ENCODE measurements at regions not wholly inside any gene's neighbourhood (a gene's known extent, or its start where the extent isn't known, plus 50 kb on each side); places are given as distances from the start of the nearest gene placed in this dataset.

GRCh38 chr10:131427901-131428300, 116.4 kb upstream of the TCERG1L start:
- no peak overlapping the region for H3K27ac ChIP-seq (ENCODE audit: low read depth, low read length)
- no peaks in the 10 kb centered on the region for H3K36me3 ChIP-seq (ENCODE audit: control insufficient read depth, insufficient read depth, low read length)
- no peak overlapping the region for H3K9ac ChIP-seq (ENCODE audit: low read length)
- H3K4me1 ChIP-seq (ENCODE audit: control insufficient read depth, insufficient read depth, low read length): no peaks in the 10 kb centered on the region
- H3K27me3 ChIP-seq (ENCODE audit: control insufficient read depth, insufficient read depth, low read length): peaks cover 2% of the 10 kb centered on the region
- H3K4me3 ChIP-seq (ENCODE audit: low read length): no peak overlapping the region

DNA sequence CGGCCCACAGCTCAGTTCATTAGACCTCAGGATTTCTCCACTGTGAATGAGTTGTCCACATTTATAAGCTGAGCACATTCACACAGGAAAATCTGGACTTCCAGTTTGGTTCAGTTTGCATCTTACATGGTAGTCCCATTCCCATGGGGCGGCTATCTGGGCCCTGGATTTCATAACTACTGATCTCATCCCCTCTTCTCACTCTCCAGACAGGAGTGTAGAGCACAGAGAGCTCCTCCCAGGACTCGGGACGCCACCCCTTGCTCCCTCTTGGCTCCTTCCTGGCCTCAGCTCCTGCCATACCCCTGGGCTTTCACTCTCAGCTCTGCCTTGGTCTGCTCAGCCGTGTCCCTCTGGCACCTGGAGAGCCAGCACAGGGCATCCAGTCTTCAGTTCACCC, 117.6 kb upstream of the TCERG1L start:
- Histone ChIP-seq H3K4me3 (ENCODE audit: low read length) (no peak overlapping the region), H3K9ac (ENCODE audit: low read length) (no peak overlapping the region), H3K36me3 (ENCODE audit: control insufficient read depth, insufficient read depth, low read length) (no peaks in the 10 kb centered on the region), H3K27me3 (ENCODE audit: control insufficient read depth, insufficient read depth, low read length) (peaks cover 2% of the 10 kb centered on the region), H3K4me1 (ENCODE audit: control insufficient read depth, insufficient read depth, low read length) (no peaks in the 10 kb centered on the region), H3K27ac (ENCODE audit: low read depth, low read length) (no peak overlapping the region)

DNA sequence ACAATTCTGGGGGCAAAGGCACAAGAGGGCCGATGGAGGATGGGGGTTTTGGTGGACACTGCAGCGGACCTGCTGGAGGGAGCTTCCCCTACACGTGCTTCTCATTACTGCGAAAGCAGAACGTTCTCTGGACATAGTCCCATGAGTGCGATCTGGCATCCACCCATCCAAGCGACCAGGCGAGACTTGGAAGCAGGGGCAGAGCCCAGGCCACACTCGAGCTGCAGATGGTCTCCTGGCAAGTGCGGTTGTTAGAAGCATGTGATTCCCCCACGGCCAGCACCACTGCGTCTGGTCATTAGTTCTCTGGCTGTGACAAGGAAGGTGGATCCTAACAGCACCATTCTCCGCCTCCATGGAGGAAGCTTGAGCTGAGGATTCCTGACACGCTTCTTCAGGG, 118.4 kb upstream of the TCERG1L start:
- Histone ChIP-seq H3K27ac (ENCODE audit: low read depth, low read length) (no peak overlapping the region), H3K27me3 (ENCODE audit: control insufficient read depth, insufficient read depth, low read length) (peaks cover 2% of the 10 kb centered on the region), H3K36me3 (ENCODE audit: control insufficient read depth, insufficient read depth, low read length) (no peaks in the 10 kb centered on the region), H3K4me3 (ENCODE audit: low read length) (no peak overlapping the region), H3K4me1 (ENCODE audit: control insufficient read depth, insufficient read depth, low read length) (no peaks in the 10 kb centered on the region), H3K9ac (ENCODE audit: low read length) (no peak overlapping the region)

GRCh38 chr10:131430716-131431412, 119.3 kb upstream of the TCERG1L start:
- Histone ChIP-seq H3K27me3 (ENCODE audit: control insufficient read depth, insufficient read depth, low read length) (peaks cover 2% of the 10 kb centered on the region), H3K4me1 (ENCODE audit: control insufficient read depth, insufficient read depth, low read length) (no peaks in the 10 kb centered on the region), H3K36me3 (ENCODE audit: control insufficient read depth, insufficient read depth, low read length) (no peaks in the 10 kb centered on the region), H3K4me3 (ENCODE audit: low read length) (no peak overlapping the region), H3K27ac (ENCODE audit: low read depth, low read length) (no peak overlapping the region), H3K9ac (ENCODE audit: low read length) (no peak overlapping the region)

DNA sequence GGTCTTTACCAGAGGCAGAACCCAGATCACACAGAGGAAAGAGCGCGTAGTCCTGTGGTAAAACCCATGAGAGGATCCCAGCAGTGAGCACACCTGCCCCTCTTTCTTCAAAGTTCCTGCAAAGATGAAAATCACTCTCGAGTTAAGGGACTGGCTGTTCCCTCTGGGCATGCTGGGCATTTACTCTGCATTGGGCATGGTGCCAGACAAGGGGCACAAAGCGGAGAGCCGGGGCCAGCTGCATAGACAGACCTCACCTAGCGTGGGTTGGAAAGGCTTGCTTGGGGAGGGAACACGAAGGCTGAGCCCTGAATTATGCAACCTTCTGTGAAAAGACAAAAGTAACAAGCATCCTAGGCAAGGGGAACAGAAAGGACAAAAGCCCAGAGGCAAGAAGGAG, 120.0 kb upstream of the TCERG1L start:
- Histone ChIP-seq H3K4me1 (ENCODE audit: control insufficient read depth, insufficient read depth, low read length) (peaks cover 3% of the 10 kb centered on the region), H3K9ac (ENCODE audit: low read length) (no peak overlapping the region), H3K27ac (ENCODE audit: low read depth, low read length) (no peak overlapping the region), H3K36me3 (ENCODE audit: control insufficient read depth, insufficient read depth, low read length) (no peaks in the 10 kb centered on the region), H3K4me3 (ENCODE audit: low read length) (no peak overlapping the region), H3K27me3 (ENCODE audit: control insufficient read depth, insufficient read depth, low read length) (peaks cover 2% of the 10 kb centered on the region)

DNA sequence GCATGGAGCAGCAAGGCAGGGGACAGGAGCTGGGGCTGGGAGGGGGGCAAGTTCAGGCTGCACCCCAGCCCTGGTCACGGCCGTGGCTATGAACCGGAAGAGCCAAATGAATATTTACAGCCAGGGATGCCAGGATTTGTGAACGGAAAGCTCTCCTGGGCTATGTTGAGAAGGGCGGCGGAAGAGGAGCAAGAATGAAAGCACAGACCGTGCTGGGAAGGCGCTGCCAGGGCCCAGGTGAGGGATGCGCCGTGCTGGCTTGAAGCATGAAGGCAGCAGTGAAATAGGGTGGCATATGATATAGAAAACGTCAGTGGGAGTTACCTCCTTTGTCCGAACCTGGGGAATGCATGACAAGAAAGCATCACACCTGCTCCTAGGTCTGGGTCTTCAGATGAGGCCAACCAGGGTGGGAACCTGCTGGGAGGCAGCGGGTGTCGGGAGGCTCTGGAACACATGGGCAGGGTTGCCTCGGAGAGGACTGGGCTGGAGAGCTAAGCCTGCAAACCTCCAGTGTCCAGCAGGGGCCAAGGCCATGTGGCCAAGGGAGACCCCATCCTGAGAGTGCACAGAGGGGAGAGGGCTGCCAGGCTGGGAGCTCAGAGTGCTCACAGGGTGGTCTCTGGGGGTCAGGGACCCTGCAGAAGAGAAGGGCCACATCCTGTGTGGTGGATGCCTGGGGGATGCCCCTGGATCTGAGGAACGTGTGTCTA, 120.6 kb upstream of the TCERG1L start:
- peaks cover 2% of the 10 kb centered on the region for H3K27me3 ChIP-seq (ENCODE audit: control insufficient read depth, insufficient read depth, low read length)
- no peaks in the 10 kb centered on the region for H3K36me3 ChIP-seq (ENCODE audit: control insufficient read depth, insufficient read depth, low read length)
- H3K9ac ChIP-seq (ENCODE audit: low read length): no peak overlapping the region
- H3K4me1 ChIP-seq (ENCODE audit: control insufficient read depth, insufficient read depth, low read length): peaks cover 3% of the 10 kb centered on the region
- no peak overlapping the region for H3K27ac ChIP-seq (ENCODE audit: low read depth, low read length)
- no peak overlapping the region for H3K4me3 ChIP-seq (ENCODE audit: low read length)

DNA sequence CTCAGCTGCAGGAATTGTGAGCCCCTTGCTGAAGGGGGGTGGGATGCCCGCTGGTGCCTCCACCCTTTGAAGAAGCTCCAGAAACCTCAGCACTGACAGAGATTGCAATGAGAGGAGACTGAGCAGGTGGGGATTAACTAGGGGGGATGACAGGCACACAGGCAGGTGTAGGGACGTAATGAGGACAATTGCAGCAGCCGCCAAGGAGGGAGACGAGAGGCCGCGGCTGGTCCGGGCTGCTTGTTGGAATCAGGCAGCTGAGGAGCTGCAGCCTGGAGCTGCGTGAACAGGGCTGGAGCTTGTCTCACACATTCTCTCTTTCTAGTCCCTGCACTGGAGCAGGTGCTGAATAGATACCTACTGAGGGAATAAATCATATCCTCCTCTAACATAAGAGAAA, 122.0 kb upstream of the TCERG1L start:
- H3K9ac ChIP-seq (ENCODE audit: low read length): no peak overlapping the region
- peaks cover 3% of the 10 kb centered on the region for H3K4me1 ChIP-seq (ENCODE audit: control insufficient read depth, insufficient read depth, low read length)
- H3K27ac ChIP-seq (ENCODE audit: low read depth, low read length): no peak overlapping the region
- H3K4me3 ChIP-seq (ENCODE audit: low read length): no peak overlapping the region
- H3K36me3 ChIP-seq (ENCODE audit: control insufficient read depth, insufficient read depth, low read length): no peaks in the 10 kb centered on the region
- H3K27me3 ChIP-seq (ENCODE audit: control insufficient read depth, insufficient read depth, low read length): peaks cover 2% of the 10 kb centered on the region

- Histone ChIP-seq H3K27ac (ENCODE audit: low read depth, low read length) (no peak overlapping the region), H3K9ac (ENCODE audit: low read length) (no peak overlapping the region), H3K36me3 (ENCODE audit: control insufficient read depth, insufficient read depth, low read length) (no peaks in the 10 kb centered on the region), H3K4me3 (ENCODE audit: low read length) (no peak overlapping the region), H3K4me1 (ENCODE audit: control insufficient read depth, insufficient read depth, low read length) (peaks cover 3% of the 10 kb centered on the region), H3K27me3 (ENCODE audit: control insufficient read depth, insufficient read depth, low read length) (peaks cover 2% of the 10 kb centered on the region)
These were observed 123.7 kb upstream of the TCERG1L start for GRCh38 chr10:131435232-131435631.

GRCh38 chr10:131435760-131436457, 124.4 kb upstream of the TCERG1L start:
- no peak overlapping the region for H3K9ac ChIP-seq (ENCODE audit: low read length)
- peaks cover 1% of the 10 kb centered on the region for H3K27me3 ChIP-seq (ENCODE audit: control insufficient read depth, insufficient read depth, low read length)
- H3K4me3 ChIP-seq (ENCODE audit: low read length): no peak overlapping the region
- H3K4me1 ChIP-seq (ENCODE audit: control insufficient read depth, insufficient read depth, low read length): peaks cover 3% of the 10 kb centered on the region
- no peak overlapping the region for H3K27ac ChIP-seq (ENCODE audit: low read depth, low read length)
- no peaks in the 10 kb centered on the region for H3K36me3 ChIP-seq (ENCODE audit: control insufficient read depth, insufficient read depth, low read length)

- H3K36me3 ChIP-seq (ENCODE audit: control insufficient read depth, insufficient read depth, low read length): no peaks in the 10 kb centered on the region
- peaks cover 3% of the 10 kb centered on the region for H3K27me3 ChIP-seq (ENCODE audit: control insufficient read depth, insufficient read depth, low read length)
- H3K27ac ChIP-seq (ENCODE audit: low read depth, low read length): no peak overlapping the region
- peaks cover 3% of the 10 kb centered on the region for H3K4me1 ChIP-seq (ENCODE audit: control insufficient read depth, insufficient read depth, low read length)
- H3K9ac ChIP-seq (ENCODE audit: low read length): no peak overlapping the region
- H3K4me3 ChIP-seq (ENCODE audit: low read length): no peak overlapping the region
These were observed 124.9 kb upstream of the TCERG1L start for GRCh38 chr10:131436458-131436857.

GRCh38 chr10:131437556-131438475, 126.3 kb upstream of the TCERG1L start:
- Histone ChIP-seq H3K4me3 (ENCODE audit: low read length) (no peak overlapping the region), H3K9ac (ENCODE audit: low read length) (no peak overlapping the region), H3K4me1 (ENCODE audit: control insufficient read depth, insufficient read depth, low read length) (peaks cover 3% of the 10 kb centered on the region), H3K27ac (ENCODE audit: low read depth, low read length) (no peak overlapping the region), H3K36me3 (ENCODE audit: control insufficient read depth, insufficient read depth, low read length) (no peaks in the 10 kb centered on the region), H3K27me3 (ENCODE audit: control insufficient read depth, insufficient read depth, low read length) (peaks cover 3% of the 10 kb centered on the region)

DNA sequence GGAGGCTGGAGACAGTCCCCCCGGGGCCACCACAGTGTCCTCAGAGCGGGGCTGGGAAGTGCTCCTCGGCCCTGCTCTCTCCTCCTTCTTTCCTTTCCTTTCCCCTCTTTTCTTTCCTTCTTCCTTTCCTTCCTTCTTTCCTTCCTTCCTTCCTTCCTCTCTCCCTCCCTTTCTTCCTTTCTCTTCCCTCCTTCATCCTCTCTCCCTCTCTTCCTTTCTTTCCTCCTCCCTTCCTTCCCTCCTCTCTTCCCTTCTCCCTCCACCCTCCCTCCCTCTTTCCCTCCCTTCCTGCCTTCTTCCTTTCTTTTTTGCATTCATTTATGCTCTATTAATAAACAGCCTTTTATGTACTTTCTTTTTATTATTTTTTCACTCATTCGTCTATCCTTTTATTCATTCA, 127.1 kb upstream of the TCERG1L start:
- peaks cover 3% of the 10 kb centered on the region for H3K4me1 ChIP-seq (ENCODE audit: control insufficient read depth, insufficient read depth, low read length)
- no peak overlapping the region for H3K4me3 ChIP-seq (ENCODE audit: low read length)
- H3K36me3 ChIP-seq (ENCODE audit: control insufficient read depth, insufficient read depth, low read length): no peaks in the 10 kb centered on the region
- H3K27me3 ChIP-seq (ENCODE audit: control insufficient read depth, insufficient read depth, low read length): peaks cover 3% of the 10 kb centered on the region
- no peak overlapping the region for H3K9ac ChIP-seq (ENCODE audit: low read length)
- no peak overlapping the region for H3K27ac ChIP-seq (ENCODE audit: low read depth, low read length)

Data from rectal smooth muscle tissue (tissue), 1 donor.